Liver (tissue), 8 donors: ENCODE measurements at regions not wholly inside any gene's neighbourhood (a gene's known extent, or its start where the extent isn't known, plus 50 kb on each side); places are given as distances from the start of the nearest gene placed in this dataset.

Experiments used
- DNase-seq: peaks from one replicate; pipeline ENCODE4 v3.0.0-alpha.2; 2017; ENCODE audit warnings: low spot score
- H3K27ac ChIP-seq, 2 donors: one replicate each; pipeline ENCODE4 v1.7.0; 2013; ENCODE audit warnings: inconsistent platforms in 2 of 2, low read length in 2 of 2, control low read depth in 1 of 2, low read depth in 1 of 2, mild to moderate bottlenecking in 1 of 2
- H3K27me3 ChIP-seq, 4 donors: one replicate each; pipeline versions ENCODE4 v1.6.1 to v1.7.0; 2013; ENCODE audit warnings: low read length in 3 of 4, inconsistent platforms in 1 of 4, mild to moderate bottlenecking in 1 of 4, moderate library complexity in 1 of 4; ENCODE audit not compliant: control insufficient read depth in 4 of 4, insufficient read depth in 4 of 4
- H3K36me3 ChIP-seq, 4 donors: one replicate each; pipeline versions ENCODE4 v1.6.1 to v1.7.0; 2013; ENCODE audit warnings: low read length in 3 of 4, mild to moderate bottlenecking in 3 of 4, low read depth in 1 of 4, moderate library complexity in 1 of 4; ENCODE audit not compliant: control insufficient read depth in 4 of 4, insufficient read depth in 3 of 4
- H3K4me1 ChIP-seq, 4 donors: one replicate each; pipeline versions ENCODE4 v1.6.1 to v1.7.0; 2013; ENCODE audit warnings: low read length in 3 of 4, mild to moderate bottlenecking in 3 of 4, moderate library complexity in 1 of 4; ENCODE audit not compliant: control insufficient read depth in 4 of 4, insufficient read depth in 4 of 4
- H3K4me3 ChIP-seq, 3 donors: one replicate each; pipeline versions ENCODE4 v1.6.1 to v1.7.0; 2013; ENCODE audit warnings: low read length in 3 of 3, control low read depth in 1 of 3, low read depth in 1 of 3, mild to moderate bottlenecking in 1 of 3
- H3K9ac ChIP-seq, 2 donors: one replicate each; pipeline ENCODE4 v1.7.0; 2013; ENCODE audit warnings: low read length in 2 of 2, mild to moderate bottlenecking in 2 of 2, moderate library complexity in 2 of 2, control low read depth in 1 of 2, low read depth in 1 of 2
- H3K9me3 ChIP-seq, 4 donors: one replicate each; pipeline versions ENCODE4 v1.6.1 to v1.7.0; 2013; ENCODE audit warnings: low read length in 3 of 4; ENCODE audit not compliant: control insufficient read depth in 4 of 4
- CTCF ChIP-seq: fragments of 150-350 bp; IDR thresholded peaks from 2 replicates; pipeline ENCODE4 v1.5.1; 2017; ENCODE audit warnings: improper control_type of control experiment, low read depth, low read length; ENCODE audit not compliant: missing input control
- EGR1 ChIP-seq, 2 donors: IDR thresholded peaks; 2 replicates each; pipeline ENCODE4 v1.6.1; 2016 to 2018; ENCODE audit warnings: antibody characterized with exemption in 2 of 2, low read depth in 2 of 2
- FOXA1 ChIP-seq: IDR thresholded peaks from 2 replicates; pipeline ENCODE4 v1.6.1; 2016; ENCODE audit warnings: antibody characterized with exemption
- FOXA2 ChIP-seq: IDR thresholded peaks from 2 replicates; pipeline ENCODE4 v1.6.1; 2016; ENCODE audit warnings: antibody characterized with exemption
- GABPA ChIP-seq, 2 donors: IDR thresholded peaks in 1 of 2; conservative IDR thresholded peaks in 1 of 2; 2 replicates each; pipeline ENCODE4 v1.6.1; 2016; ENCODE audit warnings: antibody characterized with exemption in 2 of 2, mild to moderate bottlenecking in 1 of 2, moderate library complexity in 1 of 2
- HNF4A ChIP-seq, 2 donors: conservative IDR thresholded peaks; 2 replicates each; pipeline ENCODE4 v1.6.1; 2016; ENCODE audit warnings: antibody characterized with exemption in 2 of 2, mild to moderate bottlenecking in 2 of 2
- HNF4G ChIP-seq: IDR thresholded peaks from 2 replicates; pipeline ENCODE4 v1.6.1; 2016; ENCODE audit warnings: antibody characterized with exemption
- JUND ChIP-seq, 2 donors: IDR thresholded peaks; 2 replicates each; pipeline ENCODE4 v1.6.1; 2016; ENCODE audit warnings: antibody characterized with exemption in 2 of 2
- NR2F2 ChIP-seq: IDR thresholded peaks from 2 replicates; pipeline ENCODE4 v1.6.1; 2016; ENCODE audit warnings: antibody characterized with exemption
- RAD21 ChIP-seq, 2 donors: IDR thresholded peaks; 2 replicates each; pipeline ENCODE4 v1.6.1; 2016; ENCODE audit warnings: antibody characterized with exemption in 2 of 2, mild to moderate bottlenecking in 2 of 2
- REST ChIP-seq: IDR thresholded peaks from 2 replicates; pipeline ENCODE4 v1.6.1; 2016; ENCODE audit warnings: antibody characterized with exemption, mild to moderate bottlenecking
- RXRA ChIP-seq, 2 donors: IDR thresholded peaks; 2 replicates each; pipeline ENCODE4 v1.6.1; 2017 to 2018; ENCODE audit warnings: antibody characterized with exemption in 2 of 2, mild to moderate bottlenecking in 1 of 2
- SP1 ChIP-seq: IDR thresholded peaks from 2 replicates; pipeline ENCODE4 v1.6.1; 2018; ENCODE audit warnings: antibody characterized with exemption, mild to moderate bottlenecking
- TAF1 ChIP-seq: conservative IDR thresholded peaks from 2 replicates; pipeline ENCODE4 v1.6.1; 2016; ENCODE audit warnings: antibody characterized with exemption, mild to moderate bottlenecking
- YY1 ChIP-seq: IDR thresholded peaks from 2 replicates; pipeline ENCODE4 v1.6.1; 2016; ENCODE audit warnings: antibody characterized with exemption, mild to moderate bottlenecking
- WGBS: extraction: QIAGEN DNeasy Blood & Tissue Kit; methylation state at CpG from one replicate; pipeline ENCODE4 v1.1.7; 2013; 5-methylcytosine and 5-hydroxymethylcytosine counted together
- TF ChIP-seq, protein P1 (sequence below): IDR thresholded peaks from 2 replicates; pipeline ENCODE4 v1.6.1; 2016; ENCODE audit warnings: antibody characterized with exemption
- TF ChIP-seq, protein P2 (sequence below): IDR thresholded peaks from 2 replicates; pipeline ENCODE4 v1.6.1; 2016; ENCODE audit warnings: antibody characterized with exemption
- TF ChIP-seq, protein P3 (sequence below): IDR thresholded peaks from 2 replicates; pipeline ENCODE4 v1.6.1; 2016; ENCODE audit warnings: antibody characterized with exemption
- donor health status: healthy.
- donor health status: healthy.
- donor health status: healthy.
- donor health status: healthy.
- donor health status: healthy.

DNA sequence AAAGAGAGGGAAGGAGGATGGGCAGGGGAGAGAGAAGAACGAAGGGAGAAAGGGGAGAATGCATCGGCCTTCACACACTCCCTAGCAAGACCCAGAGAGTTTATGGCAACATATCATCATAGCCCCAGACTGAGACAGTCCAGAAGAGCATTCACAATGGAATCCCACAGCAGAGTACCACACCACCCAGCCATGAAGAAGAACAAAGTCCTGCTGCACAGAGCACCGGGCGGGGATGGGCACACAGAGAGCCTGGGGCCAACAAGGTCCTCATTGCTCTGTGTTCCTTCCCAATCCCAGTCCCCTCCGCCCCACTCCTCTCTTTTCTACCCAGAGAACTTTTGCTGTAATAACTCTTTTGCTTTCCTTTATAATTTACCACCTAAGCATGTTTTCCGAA, 118.1 kb upstream of the TMPRSS2 start:
- WGBS = 81% methylated on average over 6 of the region's 6 CpGs
- no peak for TF ChIP-seq TAF1
- no peak for TF ChIP-seq NR2F2
- no peak for TF ChIP-seq YY1
- TF ChIP-seq RXRA (IDR thresholded peaks at IDR 0.05) = no peak
- no peak for TF ChIP-seq HNF4G
- TF ChIP-seq REST = no peak
- no peak for TF ChIP-seq RAD21 (IDR thresholded peaks at IDR 0.05)
- no peak for TF ChIP-seq JUND (IDR thresholded peaks at IDR 0.05)
- no peak for TF ChIP-seq EGR1 (IDR thresholded peaks at IDR 0.05; ENCODE audit: low read depth in 2 of 2)
- no peak for TF ChIP-seq HNF4A (conservative IDR thresholded peaks at IDR 0.05)
- TF ChIP-seq, protein P1, sequence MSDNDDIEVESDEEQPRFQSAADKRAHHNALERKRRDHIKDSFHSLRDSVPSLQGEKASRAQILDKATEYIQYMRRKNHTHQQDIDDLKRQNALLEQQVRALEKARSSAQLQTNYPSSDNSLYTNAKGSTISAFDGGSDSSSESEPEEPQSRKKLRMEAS = no peak
- TF ChIP-seq GABPA (IDR thresholded peaks at IDR 0.05 in 1 of 2, conservative IDR thresholded peaks at IDR 0.05 in 1 of 2) = no peak
- no peak for TF ChIP-seq SP1
- no peak for TF ChIP-seq FOXA1
- TF ChIP-seq, protein P2, sequence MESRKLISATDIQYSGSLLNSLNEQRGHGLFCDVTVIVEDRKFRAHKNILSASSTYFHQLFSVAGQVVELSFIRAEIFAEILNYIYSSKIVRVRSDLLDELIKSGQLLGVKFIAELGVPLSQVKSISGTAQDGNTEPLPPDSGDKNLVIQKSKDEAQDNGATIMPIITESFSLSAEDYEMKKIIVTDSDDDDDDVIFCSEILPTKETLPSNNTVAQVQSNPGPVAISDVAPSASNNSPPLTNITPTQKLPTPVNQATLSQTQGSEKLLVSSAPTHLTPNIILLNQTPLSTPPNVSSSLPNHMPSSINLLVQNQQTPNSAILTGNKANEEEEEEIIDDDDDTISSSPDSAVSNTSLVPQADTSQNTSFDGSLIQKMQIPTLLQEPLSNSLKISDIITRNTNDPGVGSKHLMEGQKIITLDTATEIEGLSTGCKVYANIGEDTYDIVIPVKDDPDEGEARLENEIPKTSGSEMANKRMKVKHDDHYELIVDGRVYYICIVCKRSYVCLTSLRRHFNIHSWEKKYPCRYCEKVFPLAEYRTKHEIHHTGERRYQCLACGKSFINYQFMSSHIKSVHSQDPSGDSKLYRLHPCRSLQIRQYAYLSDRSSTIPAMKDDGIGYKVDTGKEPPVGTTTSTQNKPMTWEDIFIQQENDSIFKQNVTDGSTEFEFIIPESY = no peak
- TF ChIP-seq FOXA2 = no peak
- TF ChIP-seq, protein P3, sequence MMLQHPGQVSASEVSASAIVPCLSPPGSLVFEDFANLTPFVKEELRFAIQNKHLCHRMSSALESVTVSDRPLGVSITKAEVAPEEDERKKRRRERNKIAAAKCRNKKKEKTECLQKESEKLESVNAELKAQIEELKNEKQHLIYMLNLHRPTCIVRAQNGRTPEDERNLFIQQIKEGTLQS = no peak
- no peak for TF ChIP-seq CTCF
- Histone ChIP-seq H3K27ac (no peak overlapping the region), H3K36me3 (no peaks in the 10 kb centered on the region), H3K4me1 (no peaks in the 10 kb centered on the region), H3K9me3 (no peaks in the 10 kb centered on the region), H3K27me3 (no peaks in the 10 kb centered on the region), H3K4me3 (no peak overlapping the region), H3K9ac (no peak overlapping the region)
- DNase-seq = no peak
